Keratinocyte (primary cell): ENCODE measurements at regions not wholly inside any gene's neighbourhood (a gene's known extent, or its start where the extent isn't known, plus 50 kb on each side); places are given as distances from the start of the nearest gene placed in this dataset.

ENCODE experiments used
- CTCF ChIP-seq, 3 experiments: IDR thresholded peaks in 1 of 3; conservative IDR thresholded peaks in 1 of 3; optimal IDR thresholded peaks in 1 of 3; 2 replicates in 2 of 3; 3 replicates in 1 of 3; pipeline versions ENCODE3 to v1.5.1; 2011; ENCODE audit warnings: low read length in 3 of 3, mild to moderate bottlenecking in 3 of 3, moderate library complexity in 2 of 3, control low read depth in 1 of 3, inconsistent platforms in 1 of 3; ENCODE audit not compliant: insufficient read depth in 2 of 3; ENCODE audit errors: extremely low read depth in 1 of 3
- EZH2 ChIP-seq: IDR thresholded peaks from one replicate; pipeline ENCODE4 v1.6.1; 2012; ENCODE audit warnings: inconsistent platforms, mild to moderate bottlenecking, low read length, moderate library complexity

GRCh38 chr1:82907313-82907712 lies 1091.6 kb downstream of the TTLL7 start:
- no peak for TF ChIP-seq CTCF (optimal IDR thresholded peaks at IDR 0.05 in 1 of 3, IDR thresholded peaks at IDR 0.05 in 1 of 3, conservative IDR thresholded peaks at IDR 0.05 in 1 of 3; ENCODE audit: extremely low read depth in 1 of 3, insufficient read depth in 2 of 3, low read length in 3 of 3)
- TF ChIP-seq EZH2, result no peak
